ENCODE measurements at regions not wholly inside any gene's neighbourhood (a gene's known extent, or its start where the extent isn't known, plus 50 kb on each side); places are given as distances from the start of the nearest gene placed in this dataset.
"Not testable (repeated sequence)": the region's sequence is repeated elsewhere in the genome, so short reads cannot be mapped to it uniquely, and the experiment has no call there.

- peak; percentile 7 for DNase-seq (ENCODE audit: low read depth)
Observed at GRCh38 chr2:166831930-166832329, 56.4 kb upstream of the XIRP2 start.

DNA sequence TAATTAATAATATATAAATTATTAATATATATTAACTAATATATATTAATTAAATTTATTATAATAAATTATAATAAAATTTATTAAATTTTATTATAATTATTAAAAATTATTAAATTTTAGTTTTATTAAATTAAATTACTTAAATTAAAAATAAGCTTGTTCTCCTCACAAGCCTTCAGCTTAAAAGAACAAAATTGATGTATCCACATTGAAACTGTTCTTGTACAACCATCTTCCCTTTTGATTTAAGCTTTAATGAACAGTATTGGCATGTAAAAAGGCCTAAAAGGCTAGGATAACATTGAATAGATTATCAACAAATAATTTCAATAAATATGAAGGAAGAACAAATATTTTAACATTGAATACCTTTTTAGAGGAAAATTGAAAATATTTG, 62.4 kb upstream of the XIRP2 start:
- no peak for DNase-seq (ENCODE audit: low read depth)

DNA sequence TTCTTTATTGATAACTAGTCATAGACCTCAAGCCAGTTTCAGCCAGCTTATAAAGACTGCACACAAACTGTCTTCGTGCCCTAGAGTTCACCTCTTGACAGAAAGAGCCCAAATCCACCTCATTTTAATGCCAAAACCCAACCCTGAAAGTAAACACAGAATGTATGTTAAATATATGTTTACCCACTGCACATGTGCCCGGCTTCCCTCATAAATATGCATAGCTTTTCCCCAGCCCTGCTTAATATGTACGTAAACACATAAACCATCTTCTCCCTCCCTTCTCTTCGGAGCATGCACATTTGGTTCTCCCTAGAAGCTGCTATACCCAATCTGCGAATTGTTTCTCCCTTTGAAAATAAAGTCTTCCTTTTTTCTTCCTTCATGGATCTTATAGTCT, 73.9 kb upstream of the XIRP2 start:
- no peak for DNase-seq (ENCODE audit: low read depth)

- DNase-seq (ENCODE audit: low read depth): no peak
Observed at GRCh38 chr2:166812166-166812891, 76.0 kb upstream of the XIRP2 start.

GRCh38 chr2:166805753-166806152, 82.5 kb upstream of the XIRP2 start:
- DNase-seq (ENCODE audit: low read depth): no peak

- DNase-seq (ENCODE audit: low read depth): peak; percentile 0
Observed at GRCh38 chr2:166803373-166804000, 84.8 kb upstream of the XIRP2 start.

DNA sequence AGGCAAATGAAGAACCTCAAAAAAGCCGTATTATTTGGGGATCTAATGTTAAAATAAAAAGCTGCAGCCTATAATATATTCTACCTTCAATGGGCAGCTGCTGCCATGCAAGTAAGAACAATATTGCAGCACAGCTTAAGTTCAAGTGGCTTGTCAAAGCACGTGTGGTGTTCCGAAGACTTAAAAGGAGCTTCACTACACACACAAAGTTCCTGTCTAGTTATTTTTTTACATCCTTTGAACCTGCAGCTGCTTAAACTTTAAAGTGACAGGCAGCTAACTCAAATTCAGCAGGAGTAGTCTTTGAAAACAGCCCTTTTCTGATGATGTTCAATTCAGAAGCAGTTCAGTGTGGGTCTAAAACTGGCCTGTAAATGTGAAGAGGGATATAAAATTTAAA, 85.8 kb upstream of the XIRP2 start:
- DNase-seq (ENCODE audit: low read depth): no peak

- DNase-seq (ENCODE audit: low read depth): no peak
Observed at GRCh38 chr2:166792808-166793207, 95.5 kb upstream of the XIRP2 start.

- no peak for DNase-seq (ENCODE audit: low read depth)
Observed at GRCh38 chr2:166786707-166787106, 101.6 kb upstream of the XIRP2 start.

DNA sequence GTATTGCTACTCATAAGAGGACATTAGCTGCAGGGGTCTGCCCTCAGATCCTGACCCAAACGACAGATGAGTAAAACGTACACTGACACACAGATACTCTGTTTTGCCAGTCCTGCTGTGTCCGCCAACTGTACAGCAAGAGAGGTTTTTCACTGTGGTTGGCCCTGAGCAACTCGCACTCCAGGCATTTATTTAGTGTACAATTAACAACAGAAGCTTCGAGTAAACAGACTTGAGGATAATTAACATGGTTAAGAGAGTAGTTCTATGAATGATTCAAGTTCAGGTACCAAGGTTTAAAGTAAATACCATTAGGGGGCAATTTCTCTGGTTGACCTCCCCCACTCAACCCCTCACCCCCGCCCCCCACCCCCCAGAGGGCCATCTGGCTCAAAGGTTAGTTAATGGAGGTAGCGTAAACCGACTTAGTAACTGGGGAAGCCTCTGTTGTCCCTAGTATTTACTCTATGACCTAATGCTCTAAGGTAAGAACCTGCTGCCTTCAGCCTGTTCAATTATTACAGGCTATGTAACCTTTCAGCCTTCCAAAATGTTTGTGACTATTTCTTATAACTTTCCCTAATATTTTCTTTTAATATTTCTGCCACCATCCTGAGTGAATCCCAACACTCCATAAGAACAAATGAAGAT, 103.9 kb upstream of the XIRP2 start:
- no peak for DNase-seq (ENCODE audit: low read depth)

GRCh38 chr2:166775176-166775575, 113.1 kb upstream of the XIRP2 start:
- DNase-seq (ENCODE audit: low read depth): peak; percentile 8

- DNase-seq (ENCODE audit: low read depth): no peak
Observed at GRCh38 chr2:166773308-166773949, 114.9 kb upstream of the XIRP2 start.

DNA sequence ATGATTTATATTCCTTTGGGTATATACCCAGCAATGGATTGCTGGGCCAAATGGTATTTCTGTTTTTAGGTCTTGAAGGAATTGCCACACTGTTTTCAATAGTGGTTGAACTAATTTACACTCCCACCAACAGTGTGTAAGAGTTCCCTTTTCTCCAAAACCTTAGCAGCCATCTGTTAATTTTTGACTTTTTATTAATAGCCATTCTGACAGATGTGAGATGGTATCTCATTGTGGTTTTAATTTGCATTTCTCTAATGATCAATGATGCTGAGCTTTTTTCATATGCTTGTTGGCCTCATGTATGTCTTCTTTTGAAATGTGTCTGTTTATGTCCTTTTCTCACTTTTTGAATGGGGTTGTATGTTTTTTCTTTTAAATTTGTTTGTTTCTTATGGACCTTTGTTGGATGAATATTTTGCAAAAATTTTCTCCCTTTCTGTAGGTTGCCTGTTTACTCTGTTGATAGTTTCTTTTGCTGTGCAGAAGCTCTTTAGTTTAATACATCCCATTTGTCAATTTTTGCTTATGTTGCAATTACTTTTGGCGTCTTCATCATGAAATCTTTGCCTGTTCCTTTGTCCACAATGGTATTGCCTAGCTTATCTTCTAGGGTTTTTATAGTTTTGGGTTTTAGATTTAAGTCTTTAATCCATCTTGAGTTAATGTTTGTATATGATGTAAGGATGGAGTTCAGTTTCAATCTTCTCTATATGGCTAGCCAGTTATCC, 119.7 kb upstream of the XIRP2 start:
- DNase-seq (ENCODE audit: low read depth): no peak

DNA sequence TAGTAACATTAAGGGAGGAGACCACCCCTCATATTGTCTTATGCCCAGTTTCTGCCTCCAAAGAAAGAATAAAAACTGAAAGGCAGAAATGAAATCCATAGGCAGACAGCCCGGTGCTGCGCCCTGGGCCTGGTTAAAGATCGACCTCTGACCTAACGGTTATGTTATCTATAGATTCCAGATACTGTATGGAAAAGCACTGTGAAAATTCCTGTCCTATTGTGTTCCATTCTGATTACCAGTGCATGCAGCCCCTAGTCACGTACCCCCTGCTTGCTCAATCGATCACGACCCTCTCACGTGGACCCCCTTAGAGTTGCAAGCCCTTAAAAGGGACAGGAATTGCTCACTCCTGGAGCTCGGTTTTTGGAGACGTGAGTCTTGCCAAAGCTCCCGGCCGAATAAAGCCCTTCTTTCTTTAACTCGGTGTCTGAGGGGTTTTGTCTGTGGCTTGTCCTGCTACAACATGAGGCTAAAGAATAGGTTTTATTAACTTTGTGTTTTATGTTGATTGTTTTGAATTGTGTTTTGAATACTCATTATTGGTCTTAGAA, 121.4 kb upstream of the XIRP2 start:
- not testable (repeated sequence) for DNase-seq (ENCODE audit: low read depth)

DNA sequence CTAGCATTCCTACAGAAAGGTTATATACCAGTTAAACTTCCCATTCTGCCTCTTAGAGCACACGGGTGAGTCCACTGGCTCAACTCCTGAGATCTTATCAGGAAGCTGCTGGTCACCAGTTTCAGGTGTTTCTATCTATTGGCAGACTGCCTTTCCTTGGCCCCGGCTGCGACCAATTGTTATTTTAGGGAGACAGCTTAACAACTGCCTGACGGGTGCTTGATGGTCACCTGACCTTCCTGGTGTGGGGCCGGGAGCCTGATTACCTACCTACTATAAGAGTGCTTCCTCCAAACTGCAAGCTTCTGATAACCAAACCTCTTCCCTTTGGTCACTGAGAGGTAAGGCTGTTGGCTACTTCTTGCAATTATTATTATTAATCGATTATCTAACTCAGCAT, 122.1 kb upstream of the XIRP2 start:
- DNase-seq (ENCODE audit: low read depth): no peak

- DNase-seq (ENCODE audit: low read depth): no peak
Observed at GRCh38 chr2:166765141-166765540, 123.1 kb upstream of the XIRP2 start.

DNA sequence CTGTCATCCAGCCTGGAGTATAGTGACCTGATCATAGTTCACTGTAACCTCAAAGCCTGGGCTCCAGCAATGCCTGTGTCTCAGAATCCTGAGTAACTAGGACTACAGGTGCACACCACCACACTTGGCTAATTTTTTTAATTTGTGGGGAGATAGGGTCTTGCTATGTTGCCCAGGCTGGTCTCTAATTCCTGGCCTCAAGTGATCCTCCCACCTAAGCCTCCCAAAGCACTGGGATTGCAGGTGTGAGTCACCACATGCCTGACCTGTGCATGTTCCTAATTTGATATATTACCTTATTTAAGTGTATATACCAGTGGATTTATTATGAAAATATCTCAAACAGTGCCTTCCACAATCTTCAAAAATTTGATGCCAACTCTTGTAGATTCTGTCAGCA, 123.6 kb upstream of the XIRP2 start:
- DNase-seq (ENCODE audit: low read depth): no peak

- no peak for DNase-seq (ENCODE audit: low read depth)
Observed at GRCh38 chr2:166764216-166764615, 124.1 kb upstream of the XIRP2 start.

DNA sequence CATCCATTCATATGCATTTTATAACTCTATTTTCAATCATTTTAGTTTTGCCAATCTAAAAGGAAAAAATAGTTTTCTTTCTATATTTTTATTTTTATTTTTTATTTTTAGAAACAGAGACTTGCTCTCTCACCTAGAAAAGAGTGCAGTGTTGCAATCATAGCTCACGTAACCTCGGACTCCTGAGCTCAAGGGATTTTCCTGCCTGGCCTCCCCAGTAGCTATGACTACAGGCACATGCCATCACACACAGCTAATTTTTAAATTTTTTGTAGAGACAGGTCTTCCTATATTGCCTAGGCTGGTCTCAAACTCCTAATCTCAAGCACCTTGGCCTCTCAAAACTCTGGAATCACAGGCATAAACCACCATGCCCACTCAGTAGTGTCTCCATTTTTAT, 125.5 kb upstream of the XIRP2 start:
- no peak for DNase-seq (ENCODE audit: low read depth)

DNA sequence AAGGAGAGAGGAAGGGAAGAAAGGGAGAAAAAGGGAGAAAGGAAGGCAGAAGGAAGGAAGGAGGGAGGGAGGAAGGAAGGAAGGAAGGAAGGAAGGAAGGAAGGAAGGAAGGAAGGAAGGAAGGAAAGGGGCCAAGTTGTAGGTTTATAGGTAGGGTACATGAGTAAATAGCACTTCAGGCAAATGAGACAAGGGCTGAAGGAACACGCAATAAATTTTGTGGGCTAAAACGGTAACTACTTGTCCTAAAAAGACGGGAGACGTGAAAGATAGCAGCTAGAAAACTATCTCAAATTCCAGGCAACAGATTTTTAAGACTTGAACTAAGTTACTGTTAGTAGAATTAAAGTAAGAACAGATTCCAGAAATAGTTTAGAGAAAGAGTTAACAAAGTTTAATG, 129.3 kb upstream of the XIRP2 start:
- DNase-seq (ENCODE audit: low read depth): no peak

GRCh38 chr2:166750624-166751023, 137.7 kb upstream of the XIRP2 start:
- no peak for DNase-seq (ENCODE audit: low read depth)

DNA sequence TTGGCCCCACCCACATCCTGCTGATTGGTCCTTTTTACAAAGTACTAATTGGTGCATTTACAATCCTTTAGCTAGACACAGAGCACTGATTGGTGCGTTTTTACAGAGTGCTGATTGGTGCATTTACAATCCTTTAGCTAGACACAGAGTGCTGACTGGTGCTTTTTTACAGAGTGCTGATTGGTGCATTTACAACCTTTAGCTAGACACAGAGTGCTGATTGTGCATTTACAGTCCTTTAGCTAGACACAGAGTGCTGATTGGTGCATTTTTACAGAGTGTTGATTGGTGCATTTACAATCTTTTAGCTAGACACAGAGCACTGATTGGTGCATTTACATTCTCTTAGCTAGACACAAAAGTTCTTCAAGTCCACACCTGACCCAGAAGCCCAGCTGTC, 144.2 kb upstream of the XIRP2 start:
- not testable (repeated sequence) for DNase-seq (ENCODE audit: low read depth)
